ENCODE measurements at regions not wholly inside any gene's neighbourhood (a gene's known extent, or its start where the extent isn't known, plus 50 kb on each side); places are given as distances from the start of the nearest gene placed in this dataset.

- no peak for DNase-seq
These were observed 272.7 kb downstream of the MAF start for GRCh38 chr16:79327836-79328235.

- DNase-seq = no peak
These were observed 274.0 kb downstream of the MAF start for GRCh38 chr16:79326549-79326948.

GRCh38 chr16:79325226-79325945 is 275.2 kb downstream of the MAF start:
- DNase-seq = no peak

- no peak for DNase-seq
These were observed 279.6 kb downstream of the MAF start for GRCh38 chr16:79320956-79321355.

GRCh38 chr16:79318143-79318899 is 282.2 kb downstream of the MAF start:
- DNase-seq = no peak

GRCh38 chr16:79317521-79317920 is 283.0 kb downstream of the MAF start:
- DNase-seq = no peak

- no peak for DNase-seq
These were observed 283.5 kb downstream of the MAF start for GRCh38 chr16:79317026-79317425.

GRCh38 chr16:79316004-79316458 is 284.5 kb downstream of the MAF start:
- no peak for DNase-seq

GRCh38 chr16:79312502-79312901 is 288.0 kb downstream of the MAF start:
- DNase-seq = no peak

- DNase-seq = peak; percentile 45
These were observed 289.8 kb downstream of the MAF start for GRCh38 chr16:79310710-79311109.

- no peak for DNase-seq
These were observed 290.9 kb downstream of the MAF start for GRCh38 chr16:79309606-79310005.

- DNase-seq = no peak
These were observed 293.3 kb downstream of the MAF start for GRCh38 chr16:79307214-79307613.

- no peak for DNase-seq
These were observed 295.5 kb downstream of the MAF start for GRCh38 chr16:79305074-79305473.

GRCh38 chr16:79303959-79304387 is 296.6 kb downstream of the MAF start:
- peak; percentile 85 for DNase-seq

- DNase-seq = no peak
These were observed 297.3 kb downstream of the MAF start for GRCh38 chr16:79303206-79303605.

- DNase-seq = no peak
These were observed 297.8 kb downstream of the MAF start for GRCh38 chr16:79302731-79303130.

- DNase-seq = no peak
These were observed 299.5 kb downstream of the MAF start for GRCh38 chr16:79301051-79301450.

- no peak for DNase-seq
These were observed 301.4 kb downstream of the MAF start for GRCh38 chr16:79298894-79299799.

- no peak for DNase-seq
These were observed 302.1 kb downstream of the MAF start for GRCh38 chr16:79298476-79298875.

GRCh38 chr16:79297805-79298204 is 302.7 kb downstream of the MAF start:
- no peak for DNase-seq

GRCh38 chr16:79297296-79297695 is 303.2 kb downstream of the MAF start:
- no peak for DNase-seq

GRCh38 chr16:79296491-79296890 is 304.0 kb downstream of the MAF start:
- no peak for DNase-seq

- no peak for DNase-seq
These were observed 304.8 kb downstream of the MAF start for GRCh38 chr16:79295746-79296145.
